H7 (cell line): ENCODE measurements at regions not wholly inside any gene's neighbourhood (a gene's known extent, or its start where the extent isn't known, plus 50 kb on each side); places are given as distances from the start of the nearest gene placed in this dataset.

ENCODE experiments used
- DNase-seq: peaks from one replicate; pipeline ENCODE4 v3.0.0; 2012
- H3K27me3 ChIP-seq: 2 replicates; pipeline ENCODE4 v1.6.0; 2011; ENCODE audit warnings: mild to moderate bottlenecking, low read length; ENCODE audit not compliant: control insufficient read depth, insufficient read depth
- H3K36me3 ChIP-seq: replicated peaks from 2 replicates; pipeline ENCODE4 v1.5.1; 2011; ENCODE audit warnings: low read length; ENCODE audit not compliant: control insufficient read depth, insufficient read depth
- H3K4me3 ChIP-seq: 2 replicates; pipeline ENCODE4 v1.5.1; 2011; ENCODE audit warnings: low read depth, mild to moderate bottlenecking, control low read depth, low read length, moderate library complexity; ENCODE audit not compliant: insufficient read depth

DNA sequence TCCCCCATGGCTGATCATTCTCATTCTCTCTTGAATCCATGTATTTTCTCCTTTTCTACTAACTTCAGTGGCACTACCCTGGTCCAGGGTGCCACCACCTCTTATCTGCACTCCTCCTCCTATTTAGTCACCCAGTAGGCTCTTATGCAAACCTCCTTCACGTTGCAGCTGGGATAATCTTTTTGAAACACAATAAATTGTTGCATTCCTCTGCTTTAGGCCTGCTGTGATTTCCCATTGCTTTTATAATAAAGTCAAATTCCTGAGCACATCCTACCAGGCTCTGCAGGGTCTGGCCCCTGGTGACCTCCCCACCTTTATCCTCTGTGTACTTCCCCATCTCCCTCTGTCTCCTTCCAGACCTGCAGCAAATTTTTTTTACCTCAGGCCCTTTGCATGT is 112.7 kb upstream of the KIAA1217 start:
- no peaks in the 10 kb centered on the region for H3K36me3 ChIP-seq
- peak; percentile 25 for DNase-seq
- no peaks in the 10 kb centered on the region for H3K27me3 ChIP-seq
- H3K4me3 ChIP-seq, result no peak overlapping the region

DNA sequence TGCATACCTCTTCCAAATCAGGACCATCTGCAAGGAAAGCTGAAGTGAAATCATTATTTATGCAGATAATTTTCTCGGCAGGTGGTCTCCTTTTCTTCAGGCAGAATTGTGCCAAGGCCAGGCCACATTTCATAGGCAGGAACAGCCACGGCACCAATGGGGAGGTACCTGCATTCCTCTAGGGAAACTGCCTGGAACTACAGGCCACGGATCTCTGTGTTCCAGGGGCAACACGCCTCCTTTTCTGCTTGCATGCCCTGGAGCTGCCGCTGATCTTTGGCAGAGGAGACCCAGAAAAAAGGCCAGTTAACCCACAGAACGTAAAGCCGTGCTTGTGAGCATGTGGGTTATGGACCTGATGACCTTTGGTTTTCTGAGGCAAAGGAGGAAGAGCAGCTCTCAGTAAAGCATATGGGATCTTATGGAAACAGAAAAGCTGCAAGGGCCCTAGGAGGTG is 111.2 kb upstream of the KIAA1217 start:
- H3K4me3 ChIP-seq, result no peak overlapping the region
- no peaks in the 10 kb centered on the region for H3K36me3 ChIP-seq
- no peaks in the 10 kb centered on the region for H3K27me3 ChIP-seq
- DNase-seq, result no peak

DNA sequence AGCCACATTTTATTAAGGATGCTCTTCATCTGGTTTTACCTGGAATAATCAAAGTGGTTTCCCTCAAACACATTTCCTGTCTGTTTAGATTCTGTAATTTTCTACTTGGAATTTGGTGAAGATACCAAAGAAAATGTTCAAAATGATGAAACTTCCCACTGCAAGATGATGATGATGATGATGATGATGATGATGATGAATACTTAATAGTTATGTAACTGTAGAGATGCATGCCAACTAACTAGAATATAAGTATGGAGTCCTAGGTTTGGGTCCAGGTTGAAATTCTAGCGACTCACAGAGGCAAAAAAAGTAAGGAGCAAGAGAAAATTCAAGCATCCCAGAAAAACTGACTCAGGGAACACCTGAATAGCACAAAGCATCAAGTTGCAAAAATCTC is 104.0 kb upstream of the KIAA1217 start:
- no peaks in the 10 kb centered on the region for H3K36me3 ChIP-seq
- H3K27me3 ChIP-seq, result no peaks in the 10 kb centered on the region
- H3K4me3 ChIP-seq, result no peak overlapping the region
- DNase-seq, result no peak

DNA sequence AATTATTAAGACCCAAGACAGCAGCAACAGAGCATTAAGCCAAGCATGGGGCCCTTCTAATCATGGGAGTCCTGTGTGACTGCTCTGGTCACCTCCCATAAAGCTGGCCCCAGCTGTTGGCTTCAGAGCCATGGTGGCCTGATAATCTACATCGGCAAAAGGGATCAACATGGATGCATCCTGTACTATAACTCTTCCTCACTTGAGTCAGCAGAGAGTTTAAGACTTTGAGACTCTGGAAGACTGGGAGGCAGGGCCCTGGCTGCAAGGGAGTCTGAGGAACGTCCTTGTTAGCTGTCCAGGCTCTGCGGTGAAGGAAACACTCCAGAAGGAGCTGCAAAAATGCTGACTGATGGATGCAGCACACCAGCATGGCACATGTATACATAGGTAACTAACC is 95.0 kb upstream of the KIAA1217 start:
- Histone ChIP-seq H3K4me3 (no peak overlapping the region), H3K27me3 (no peaks in the 10 kb centered on the region), H3K36me3 (no peaks in the 10 kb centered on the region)
- no peak for DNase-seq

DNA sequence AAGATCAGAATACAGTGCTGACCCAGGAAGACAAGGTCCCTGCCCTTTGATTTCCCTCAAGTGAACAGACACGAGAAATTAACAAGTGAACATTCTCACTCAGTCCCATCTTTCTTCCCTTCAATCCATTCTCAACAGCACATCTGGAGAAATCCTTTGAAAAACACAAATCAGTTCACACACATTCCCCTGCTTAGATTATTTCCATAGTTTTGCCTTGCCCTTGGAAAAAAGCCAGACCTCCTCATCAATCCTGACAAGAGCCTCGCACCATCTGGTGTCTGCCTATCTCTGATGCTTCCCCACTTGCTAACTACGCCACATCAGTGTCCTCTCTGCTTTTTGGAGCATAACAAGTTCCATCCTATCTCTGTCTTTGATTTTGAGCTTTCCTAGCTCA is 94.4 kb upstream of the KIAA1217 start:
- no peak overlapping the region for H3K4me3 ChIP-seq
- H3K36me3 ChIP-seq, result no peaks in the 10 kb centered on the region
- H3K27me3 ChIP-seq, result no peaks in the 10 kb centered on the region
- DNase-seq, result no peak

DNA sequence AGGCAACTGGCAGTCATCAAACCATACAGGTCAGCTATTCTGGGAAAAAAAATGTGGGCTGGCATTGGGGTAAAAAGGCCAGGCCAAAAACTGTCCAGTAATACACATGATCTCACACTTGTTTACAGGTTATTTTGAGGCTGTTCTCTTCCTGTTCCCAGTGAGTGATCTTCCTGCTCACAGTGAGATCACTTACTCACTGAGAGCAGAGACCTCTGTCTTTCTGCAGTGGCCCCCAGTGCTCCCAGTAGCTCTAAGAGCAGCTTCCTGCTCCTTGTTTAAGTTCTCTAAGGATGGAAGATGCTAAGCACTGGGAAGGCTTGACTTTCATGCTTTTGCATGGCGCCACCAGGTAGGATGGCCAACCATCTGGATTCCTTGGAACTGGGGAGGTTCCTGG is 93.5 kb upstream of the KIAA1217 start:
- Histone ChIP-seq H3K4me3 (no peak overlapping the region), H3K36me3 (no peaks in the 10 kb centered on the region), H3K27me3 (no peaks in the 10 kb centered on the region)
- no peak for DNase-seq

DNA sequence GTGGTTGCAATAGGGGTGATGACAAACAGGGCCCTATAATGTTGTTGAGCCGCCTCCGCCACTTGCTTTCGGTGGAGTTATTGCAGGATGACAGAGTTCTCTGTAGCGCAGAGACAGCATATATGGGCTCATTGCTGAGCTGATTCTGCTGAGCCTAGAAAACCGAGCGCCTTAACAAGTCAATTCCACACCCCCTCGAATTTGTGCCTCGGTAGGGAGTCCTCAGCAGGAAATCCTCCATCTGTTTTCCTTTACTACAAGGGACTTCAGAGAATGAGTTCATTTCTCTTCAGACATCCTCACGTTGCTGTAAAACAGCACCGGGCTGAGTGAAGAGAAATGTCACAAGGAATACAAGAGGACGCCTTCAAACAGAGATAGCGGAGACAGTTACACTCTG is 90.7 kb upstream of the KIAA1217 start:
- H3K4me3 ChIP-seq, result no peak overlapping the region
- no peaks in the 10 kb centered on the region for H3K27me3 ChIP-seq
- no peak for DNase-seq
- H3K36me3 ChIP-seq, result no peaks in the 10 kb centered on the region

DNA sequence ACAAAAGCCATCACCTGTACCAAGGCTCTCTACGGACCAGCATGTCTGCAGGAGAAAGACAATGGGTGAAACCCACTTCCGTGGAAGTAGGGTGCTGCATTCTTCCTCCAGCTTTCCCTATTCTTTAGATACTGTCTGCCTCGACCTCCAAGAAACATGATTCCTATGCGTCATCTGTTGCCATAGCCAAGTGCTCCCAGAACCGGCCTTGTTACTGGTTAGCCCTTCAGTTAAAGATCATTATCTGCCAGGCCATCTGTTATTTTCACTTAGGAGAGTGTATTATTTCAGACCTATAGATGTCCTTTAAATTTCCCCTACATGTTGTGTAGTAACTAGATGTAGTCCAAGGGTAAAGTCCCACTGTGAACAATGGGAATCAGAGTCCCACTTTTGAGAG is 89.0 kb upstream of the KIAA1217 start:
- Histone ChIP-seq H3K36me3 (no peaks in the 10 kb centered on the region), H3K27me3 (no peaks in the 10 kb centered on the region), H3K4me3 (no peak overlapping the region)
- no peak for DNase-seq

DNA sequence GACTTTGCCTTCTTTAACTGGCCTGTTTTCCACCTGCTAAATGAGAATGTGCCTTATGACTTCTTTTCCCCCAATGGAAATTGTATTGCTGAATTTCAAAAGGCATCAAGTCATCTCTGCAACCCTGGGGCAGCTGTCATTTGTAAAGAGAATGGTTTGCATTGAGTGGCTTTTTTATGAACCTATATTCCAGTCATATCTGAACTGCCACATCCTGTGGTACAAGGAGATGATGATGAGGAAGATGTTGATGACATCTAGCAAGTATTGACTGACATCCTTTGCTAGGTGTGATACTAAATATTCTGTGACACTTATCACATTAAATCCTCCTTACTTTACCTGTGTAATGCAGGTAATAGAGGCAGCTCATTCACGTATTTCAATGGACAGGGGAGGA is 88.3 kb upstream of the KIAA1217 start:
- Histone ChIP-seq H3K36me3 (no peaks in the 10 kb centered on the region), H3K27me3 (no peaks in the 10 kb centered on the region), H3K4me3 (no peak overlapping the region)
- DNase-seq, result no peak

DNA sequence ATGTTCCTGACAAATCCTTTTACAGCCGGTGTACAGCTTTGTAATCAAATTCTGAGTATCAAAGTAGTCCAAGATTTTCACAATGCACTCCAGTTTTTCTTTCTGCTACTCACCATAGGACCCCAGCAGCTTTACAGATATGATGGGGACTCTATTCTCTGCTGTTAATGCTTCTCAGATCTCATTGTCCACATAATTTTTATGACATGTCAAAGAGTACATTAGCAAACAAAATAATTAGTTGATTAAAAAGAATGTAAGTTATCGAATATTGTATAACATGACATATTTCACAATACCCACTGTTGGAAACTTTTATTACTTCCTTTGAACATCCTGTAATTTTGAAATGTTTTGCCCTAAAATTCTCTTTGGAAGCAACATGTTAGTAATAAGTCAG is 81.4 kb upstream of the KIAA1217 start:
- Histone ChIP-seq H3K27me3 (no peaks in the 10 kb centered on the region), H3K4me3 (no peak overlapping the region), H3K36me3 (no peaks in the 10 kb centered on the region)
- DNase-seq, result no peak

DNA sequence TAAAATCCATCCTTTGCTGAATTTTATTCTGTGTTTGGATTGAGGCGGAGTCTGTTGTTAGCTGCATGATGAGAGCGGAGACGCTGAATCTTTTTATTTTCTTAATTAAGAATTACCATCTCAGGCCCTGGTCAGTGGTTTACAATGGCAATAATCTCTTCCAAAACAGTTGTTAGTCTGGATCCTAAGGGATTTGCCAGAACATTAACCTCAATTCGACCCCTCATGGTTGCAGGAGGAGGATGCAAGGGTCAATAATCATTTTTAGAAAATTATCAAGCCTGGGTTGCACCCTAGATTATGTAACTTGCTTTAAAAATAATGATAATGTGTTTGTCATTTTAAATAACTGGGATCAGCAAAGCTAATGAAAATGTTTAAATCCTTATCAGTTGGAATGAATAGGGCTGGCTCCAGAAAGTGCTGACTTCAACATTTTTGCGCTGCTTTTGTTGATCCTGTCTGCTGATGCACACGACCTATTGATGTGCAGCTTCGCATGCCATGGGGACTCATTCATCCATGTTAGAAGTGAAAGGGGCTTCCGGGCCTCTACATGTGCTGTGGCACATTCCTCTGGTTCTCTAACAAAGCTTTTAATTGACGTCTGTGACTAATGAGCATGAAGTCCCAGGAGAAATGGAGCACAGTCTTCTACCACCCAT is 80.7 kb upstream of the KIAA1217 start:
- no peak for DNase-seq
- Histone ChIP-seq H3K4me3 (no peak overlapping the region), H3K27me3 (no peaks in the 10 kb centered on the region), H3K36me3 (no peaks in the 10 kb centered on the region)

DNA sequence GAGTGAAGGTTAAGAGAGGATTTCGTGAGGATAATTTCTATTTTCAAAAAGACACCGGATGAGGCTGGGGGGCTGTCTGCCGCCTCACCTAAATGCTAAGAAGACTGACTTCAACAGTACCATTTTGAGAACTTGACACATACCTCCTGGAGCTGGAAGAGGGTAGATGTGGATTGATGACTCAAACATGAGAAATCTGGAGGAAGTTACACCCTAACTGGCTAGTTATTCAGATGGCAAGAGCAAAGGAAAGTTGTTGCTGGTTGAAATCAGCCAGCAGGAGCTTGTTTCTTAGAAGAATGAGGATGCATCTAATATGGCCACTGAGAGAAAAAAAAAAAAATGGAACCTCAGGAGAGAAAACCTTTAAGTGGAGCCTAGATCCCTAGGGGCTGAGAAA is 76.2 kb upstream of the KIAA1217 start:
- H3K4me3 ChIP-seq, result no peak overlapping the region
- H3K27me3 ChIP-seq, result no peaks in the 10 kb centered on the region
- H3K36me3 ChIP-seq, result no peaks in the 10 kb centered on the region
- DNase-seq, result no peak

DNA sequence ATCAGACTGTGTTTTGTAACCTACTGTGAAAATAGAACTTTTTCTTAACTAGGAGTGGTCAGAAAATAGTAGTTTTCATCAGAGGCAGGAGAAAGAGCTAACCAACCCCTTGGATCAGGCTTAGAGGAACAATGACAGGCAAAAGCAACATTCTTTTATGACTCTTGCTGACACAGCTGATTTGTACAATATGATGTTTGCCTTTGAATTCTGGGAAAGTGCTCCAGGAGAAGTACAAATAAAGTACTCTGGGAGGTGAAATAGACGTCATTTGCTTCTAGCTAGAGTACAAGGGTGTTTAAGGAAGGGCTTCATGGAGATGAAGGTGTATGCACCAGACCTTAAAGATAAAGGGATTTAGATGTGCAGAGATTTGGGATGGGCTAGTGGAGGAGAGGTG is 75.1 kb upstream of the KIAA1217 start:
- H3K36me3 ChIP-seq, result no peaks in the 10 kb centered on the region
- no peak for DNase-seq
- H3K27me3 ChIP-seq, result no peaks in the 10 kb centered on the region
- no peak overlapping the region for H3K4me3 ChIP-seq

DNA sequence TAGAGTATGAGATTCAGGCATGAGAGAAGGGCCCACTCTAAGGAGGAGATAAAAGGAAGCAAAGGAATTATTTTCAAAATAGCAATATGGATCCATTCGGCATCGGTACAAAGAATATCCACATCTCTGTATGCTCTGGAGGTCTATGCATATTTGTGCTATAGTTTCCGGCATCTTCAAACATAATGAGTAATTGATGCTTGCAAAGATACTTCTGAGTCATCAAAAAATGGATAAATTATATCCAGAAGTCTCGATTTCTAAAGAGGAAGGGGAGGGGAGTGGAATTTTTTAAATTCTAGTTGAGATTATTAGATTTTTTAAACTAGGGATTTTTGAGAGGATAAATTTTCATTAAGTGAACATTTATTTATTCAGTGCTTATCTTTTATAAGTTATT is 72.9 kb upstream of the KIAA1217 start:
- no peaks in the 10 kb centered on the region for H3K36me3 ChIP-seq
- H3K27me3 ChIP-seq, result no peaks in the 10 kb centered on the region
- no peak for DNase-seq
- H3K4me3 ChIP-seq, result no peak overlapping the region

DNA sequence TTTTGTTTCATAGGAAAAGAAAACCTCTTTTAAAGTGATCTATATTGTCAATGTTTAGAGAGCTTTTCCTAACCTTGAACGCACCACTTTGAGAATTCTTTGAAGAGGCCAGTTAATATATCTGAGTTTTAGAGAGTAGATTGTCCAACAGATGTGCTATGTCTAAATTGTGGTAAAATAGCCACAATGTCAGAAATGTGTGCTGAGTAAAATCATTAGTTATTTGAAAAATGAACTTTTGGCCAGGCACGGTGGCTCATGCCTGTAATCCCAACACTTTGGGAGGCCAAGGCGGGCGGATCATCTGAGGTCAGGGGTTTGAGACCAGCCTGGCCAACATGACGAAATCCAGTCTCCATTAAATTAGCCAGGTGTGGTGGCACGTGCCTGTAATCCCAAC is 61.6 kb upstream of the KIAA1217 start:
- Histone ChIP-seq H3K27me3 (no peaks in the 10 kb centered on the region), H3K4me3 (no peak overlapping the region), H3K36me3 (no peaks in the 10 kb centered on the region)
- no peak for DNase-seq

DNA sequence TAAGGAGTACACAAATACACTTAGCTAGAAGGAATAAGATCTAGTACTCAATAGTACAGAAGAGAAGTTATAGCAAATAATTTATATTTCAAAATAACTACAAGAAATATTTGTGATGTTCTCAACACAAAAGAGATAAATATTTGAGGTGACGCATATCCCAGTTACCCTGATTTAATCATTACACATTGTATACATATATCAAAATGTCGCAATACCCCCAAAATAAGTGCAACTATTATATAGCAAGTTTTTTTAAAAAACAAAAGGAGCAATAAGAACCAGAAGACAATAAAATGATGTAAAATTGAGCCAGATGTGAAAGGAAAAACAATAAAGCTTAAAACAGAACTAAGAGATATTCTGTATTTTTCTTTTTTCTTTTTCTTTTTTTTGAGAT is 59.3 kb upstream of the KIAA1217 start:
- no peak overlapping the region for H3K4me3 ChIP-seq

More for the DNA sequence above, 59.3 kb upstream of the KIAA1217 start:
- Histone ChIP-seq H3K27me3 (no peaks in the 10 kb centered on the region), H3K36me3 (no peaks in the 10 kb centered on the region)
- DNase-seq, result no peak
